Neuronal stem cell (in vitro differentiated cells): ENCODE measurements at regions not wholly inside any gene's neighbourhood (a gene's known extent, or its start where the extent isn't known, plus 50 kb on each side); places are given as distances from the start of the nearest gene placed in this dataset.

Experiments used
- DNase-seq: peaks from one replicate; pipeline ENCODE4 v3.0.0-alpha.2; 2013; ENCODE audit warnings: low spot score
- H2AFZ ChIP-seq: one replicate; pipeline ENCODE4 v1.6.1; 2013; ENCODE audit warnings: mild to moderate bottlenecking, low read length, inconsistent platforms
- H2AK5ac ChIP-seq: 2 replicates; pipeline ENCODE4 v1.6.1; 2013; ENCODE audit warnings: low read depth, mild to moderate bottlenecking, inconsistent platforms, low read length, moderate library complexity, mixed read lengths
- H2BK120ac ChIP-seq: 2 replicates; pipeline ENCODE4 v1.6.1; 2013; ENCODE audit warnings: low read depth, mild to moderate bottlenecking, inconsistent platforms, low read length, moderate library complexity, mixed read lengths
- H2BK12ac ChIP-seq: one replicate; pipeline ENCODE4 v1.6.1; 2013; ENCODE audit warnings: low read length, inconsistent platforms
- H2BK15ac ChIP-seq: 2 replicates; pipeline ENCODE4 v1.6.1; 2013; ENCODE audit warnings: mild to moderate bottlenecking, low read length, inconsistent platforms, mixed read lengths
- H2BK5ac ChIP-seq: one replicate; pipeline ENCODE4 v1.6.1; 2013; ENCODE audit warnings: inconsistent platforms, mild to moderate bottlenecking, low read length, moderate library complexity
- H3K14ac ChIP-seq: one replicate; pipeline ENCODE4 v1.6.1; 2013; ENCODE audit warnings: low read length, inconsistent platforms
- H3K18ac ChIP-seq: 2 replicates; pipeline ENCODE4 v1.6.1; 2013; ENCODE audit warnings: low read length, inconsistent platforms
- H3K23ac ChIP-seq: 2 replicates; pipeline ENCODE4 v1.6.1; 2013; ENCODE audit warnings: low read depth, mild to moderate bottlenecking, mixed read lengths, low read length, inconsistent platforms; ENCODE audit not compliant: poor library complexity
- H3K27ac ChIP-seq: replicated peaks from 3 replicates; pipeline ENCODE4 v1.5.1; 2013; ENCODE audit warnings: low read length, inconsistent platforms
- H3K27me3 ChIP-seq, 3 experiments: 2 replicates each; pipeline ENCODE4 v1.6.1; 2013; ENCODE audit warnings: low read length in 3 of 3, mild to moderate bottlenecking in 2 of 3, inconsistent platforms in 1 of 3, low read depth in 1 of 3, mixed read lengths in 1 of 3, moderate library complexity in 1 of 3; ENCODE audit not compliant: control insufficient read depth in 3 of 3, insufficient read depth in 3 of 3
- H3K36me3 ChIP-seq, 2 donors: replicated peaks in 1 of 2; 2 replicates each; pipeline ENCODE4 v1.6.1; 2013; ENCODE audit warnings: low read length in 2 of 2; ENCODE audit not compliant: control insufficient read depth in 2 of 2, insufficient read depth in 2 of 2
- H3K4ac ChIP-seq: 2 replicates; pipeline ENCODE4 v1.6.1; 2013; ENCODE audit warnings: inconsistent platforms, mild to moderate bottlenecking, low read length, moderate library complexity
- H3K4me1 ChIP-seq, 2 donors: 1 replicate in 1 of 2; 2 replicates in 1 of 2; pipeline ENCODE4 v1.6.1; 2013; ENCODE audit warnings: low read length in 2 of 2, low read depth in 1 of 2; ENCODE audit not compliant: control insufficient read depth in 2 of 2, insufficient read depth in 1 of 2
- H3K4me2 ChIP-seq: one replicate; pipeline ENCODE4 v1.6.1; 2013; ENCODE audit warnings: mild to moderate bottlenecking, low read length, inconsistent platforms; ENCODE audit not compliant: insufficient read depth, poor library complexity, severe bottlenecking
- H3K4me3 ChIP-seq, 2 donors: 2 replicates each; pipeline ENCODE4 v1.5.1; 2013; ENCODE audit warnings: low read length in 2 of 2, mild to moderate bottlenecking in 2 of 2, inconsistent platforms in 1 of 2, moderate library complexity in 1 of 2
- H3K79me1 ChIP-seq: one replicate; pipeline ENCODE4 v1.6.1; 2013; ENCODE audit warnings: low read depth, mild to moderate bottlenecking, inconsistent platforms, low read length, moderate library complexity
- H3K9ac ChIP-seq: one replicate; pipeline ENCODE4 v1.6.1; 2013; ENCODE audit warnings: mild to moderate bottlenecking, low read depth, low read length, inconsistent platforms; ENCODE audit not compliant: poor library complexity
- H3K9me3 ChIP-seq, 2 donors: replicated peaks in 1 of 2; 2 replicates each; pipeline versions ENCODE3 to v1.6.1; 2013; ENCODE audit warnings: low read length in 2 of 2, mild to moderate bottlenecking in 2 of 2, inconsistent platforms in 1 of 2, low read depth in 1 of 2, mixed read lengths in 1 of 2, moderate library complexity in 1 of 2; ENCODE audit not compliant: control insufficient read depth in 2 of 2, insufficient read depth in 1 of 2
- H4K8ac ChIP-seq: one replicate; pipeline ENCODE4 v1.6.1; 2013; ENCODE audit warnings: low read depth, mild to moderate bottlenecking, inconsistent platforms, low read length, moderate library complexity
- H4K91ac ChIP-seq: one replicate; pipeline ENCODE4 v1.6.1; 2013; ENCODE audit warnings: low read length, low read depth, mild to moderate bottlenecking, inconsistent platforms; ENCODE audit not compliant: poor library complexity
- WGBS, 2 donors: extraction: QIAGEN DNeasy Blood & Tissue Kit; methylation state at CpG; one replicate each; pipeline ENCODE4 v1.1.7; 2013; ENCODE audit warnings: missing lambda C conversion rate in 2 of 2, mixed read lengths in 1 of 2; ENCODE audit not compliant: insufficient read length in 2 of 2, insufficient replicate concordance in 1 of 2; ENCODE audit errors: extremely low coverage in 2 of 2; 5-methylcytosine and 5-hydroxymethylcytosine counted together

DNA sequence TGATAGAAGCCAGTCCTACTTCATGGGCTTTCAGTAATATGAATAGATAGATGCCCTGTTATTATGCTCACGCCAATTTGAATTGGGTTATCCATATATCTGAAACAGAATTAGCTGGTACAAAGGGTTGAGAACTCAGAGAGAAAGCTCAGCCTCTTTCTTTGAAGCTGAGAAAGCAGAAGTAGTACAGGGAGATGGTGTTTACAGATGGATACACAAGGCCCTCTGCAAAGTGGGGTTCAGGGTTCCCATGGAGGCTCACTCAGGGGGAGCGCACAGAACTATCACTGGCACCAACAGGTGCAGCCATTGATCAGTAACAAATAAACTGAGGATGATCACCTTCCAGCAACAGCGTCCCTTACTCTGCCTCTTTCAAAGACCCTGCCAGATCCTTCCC, 349.7 kb downstream of the ICE1 start:
- Histone ChIP-seq H3K23ac (no peak overlapping the region), H3K36me3 (no peaks in the 10 kb centered on the region), H2BK12ac (no peak overlapping the region), H3K9me3 (peaks cover 0 to 1% of the 10 kb centered on the region in 2 donors), H4K8ac (no peak overlapping the region), H3K4me3 (no peak overlapping the region), H2AK5ac (no peak overlapping the region), H4K91ac (no peak overlapping the region), H3K4me1 (peaks cover 0 to 3% of the 10 kb centered on the region in 2 donors), H3K27me3 (no peaks in the 10 kb centered on the region), H3K9ac (no peak overlapping the region), H3K27ac (no peak overlapping the region), H3K14ac (no peak overlapping the region), H2BK15ac (no peak overlapping the region), H2AFZ (no peak overlapping the region), H3K4me2 (no peak overlapping the region), H2BK120ac (no peak overlapping the region), H3K18ac (no peak overlapping the region), H3K4ac (no peak overlapping the region), H2BK5ac (no peak overlapping the region), H3K79me1 (no peaks in the 10 kb centered on the region)
- no CpG with 5 or more reads among the region's 3 CpGs for WGBS, 2 donors
- no peak for DNase-seq

DNA sequence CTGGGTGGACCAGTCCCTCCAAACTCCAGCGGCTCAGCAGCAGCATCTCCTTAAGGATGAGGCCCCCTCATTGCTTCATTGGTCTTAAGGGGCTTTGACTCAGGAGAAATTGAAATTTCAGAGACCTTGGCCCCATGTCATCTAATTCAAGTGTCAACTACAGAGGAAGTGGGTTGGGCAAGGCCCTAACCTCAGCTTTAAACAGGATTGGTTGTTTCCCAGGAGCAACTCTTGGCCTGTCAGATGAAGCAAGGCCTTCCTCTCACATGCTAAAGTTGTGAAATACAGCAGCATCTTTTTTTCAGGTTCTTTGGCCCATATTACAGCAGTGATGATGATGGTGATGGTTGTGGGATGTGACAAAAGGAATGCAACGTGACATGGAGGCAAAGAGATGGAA, 348.3 kb downstream of the ICE1 start:
- no peak overlapping the region for H2AK5ac ChIP-seq
- H2BK12ac ChIP-seq, result no peak overlapping the region
- H4K91ac ChIP-seq, result no peak overlapping the region
- no peaks in the 10 kb centered on the region for H3K27me3 ChIP-seq
- H4K8ac ChIP-seq, result no peak overlapping the region
- no peak overlapping the region for H2BK5ac ChIP-seq
- H3K9me3 ChIP-seq, result peaks cover 0 to 1% of the 10 kb centered on the region in 2 donors
- no peak overlapping the region for H2AFZ ChIP-seq
- H3K4me1 ChIP-seq, result peaks cover 0 to 3% of the 10 kb centered on the region in 2 donors
- no peak overlapping the region for H3K14ac ChIP-seq
- no peak for DNase-seq
- H3K23ac ChIP-seq, result no peak overlapping the region
- no peak overlapping the region for H3K18ac ChIP-seq
- no peaks in the 10 kb centered on the region for H3K79me1 ChIP-seq
- H2BK15ac ChIP-seq, result no peak overlapping the region
- no peaks in the 10 kb centered on the region for H3K36me3 ChIP-seq
- H3K4me2 ChIP-seq, result no peak overlapping the region
- H2BK120ac ChIP-seq, result no peak overlapping the region
- no peak overlapping the region for H3K9ac ChIP-seq
- no peak overlapping the region for H3K27ac ChIP-seq
- peak overlapping the region in 1 of 2 donors; percentile 5 for H3K4me3 ChIP-seq
- no peak overlapping the region for H3K4ac ChIP-seq
- no CpG with 5 or more reads among the region's 2 CpGs for WGBS, 2 donors

DNA sequence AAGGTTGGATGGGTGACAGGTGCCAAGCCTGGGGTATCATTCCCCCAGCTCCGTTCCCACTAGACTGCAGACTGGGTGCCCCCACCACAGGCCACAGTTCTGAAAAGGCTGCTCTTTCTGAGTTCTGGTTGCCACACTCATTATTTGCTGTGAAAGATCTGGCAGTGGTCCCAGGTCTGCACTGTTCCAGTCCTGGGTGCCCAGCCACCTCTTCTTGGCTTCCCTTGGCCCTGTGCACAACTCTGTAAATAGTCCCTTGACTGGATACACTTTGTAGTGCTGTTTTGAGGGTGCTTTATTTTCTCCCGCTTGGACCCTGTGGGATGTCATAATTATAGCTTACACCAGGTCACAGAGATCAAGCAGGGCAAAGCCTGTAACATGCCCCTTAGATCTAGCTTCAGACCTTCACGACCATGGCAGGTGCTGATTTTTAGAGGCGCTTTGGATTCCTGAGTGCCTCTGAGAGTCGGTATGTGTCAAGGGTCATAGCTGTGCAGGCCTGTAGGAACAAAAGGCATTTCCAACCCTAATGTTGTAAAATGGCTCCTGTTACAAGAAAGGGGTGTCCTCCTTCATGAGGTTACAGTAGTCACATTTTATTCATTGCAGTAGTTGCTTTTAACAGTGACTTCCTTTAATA, 344.9 kb downstream of the ICE1 start:
- no peak overlapping the region for H2AFZ ChIP-seq
- no peak for DNase-seq
- H4K8ac ChIP-seq, result no peak overlapping the region
- no CpG with 5 or more reads among the region's 5 CpGs for WGBS, 2 donors
- H3K14ac ChIP-seq, result no peak overlapping the region
- H2BK120ac ChIP-seq, result no peak overlapping the region
- no peak overlapping the region for H2AK5ac ChIP-seq
- H3K4me3 ChIP-seq, result no peak overlapping the region
- H3K27ac ChIP-seq, result no peak overlapping the region
- H3K27me3 ChIP-seq, result no peaks in the 10 kb centered on the region
- peak overlapping the region; percentile 24 for H3K9ac ChIP-seq
- no peak overlapping the region for H4K91ac ChIP-seq
- no peak overlapping the region for H3K4ac ChIP-seq
- no peak overlapping the region for H2BK15ac ChIP-seq
- no peak overlapping the region for H3K23ac ChIP-seq
- peaks cover 0 to 3% of the 10 kb centered on the region in 2 donors for H3K4me1 ChIP-seq
- peaks cover 0 to 1% of the 10 kb centered on the region in 2 donors for H3K9me3 ChIP-seq
- H3K4me2 ChIP-seq, result no peak overlapping the region
- H2BK12ac ChIP-seq, result no peak overlapping the region
- H2BK5ac ChIP-seq, result no peak overlapping the region
- H3K18ac ChIP-seq, result no peak overlapping the region
- no peaks in the 10 kb centered on the region for H3K36me3 ChIP-seq
- H3K79me1 ChIP-seq, result no peaks in the 10 kb centered on the region

DNA sequence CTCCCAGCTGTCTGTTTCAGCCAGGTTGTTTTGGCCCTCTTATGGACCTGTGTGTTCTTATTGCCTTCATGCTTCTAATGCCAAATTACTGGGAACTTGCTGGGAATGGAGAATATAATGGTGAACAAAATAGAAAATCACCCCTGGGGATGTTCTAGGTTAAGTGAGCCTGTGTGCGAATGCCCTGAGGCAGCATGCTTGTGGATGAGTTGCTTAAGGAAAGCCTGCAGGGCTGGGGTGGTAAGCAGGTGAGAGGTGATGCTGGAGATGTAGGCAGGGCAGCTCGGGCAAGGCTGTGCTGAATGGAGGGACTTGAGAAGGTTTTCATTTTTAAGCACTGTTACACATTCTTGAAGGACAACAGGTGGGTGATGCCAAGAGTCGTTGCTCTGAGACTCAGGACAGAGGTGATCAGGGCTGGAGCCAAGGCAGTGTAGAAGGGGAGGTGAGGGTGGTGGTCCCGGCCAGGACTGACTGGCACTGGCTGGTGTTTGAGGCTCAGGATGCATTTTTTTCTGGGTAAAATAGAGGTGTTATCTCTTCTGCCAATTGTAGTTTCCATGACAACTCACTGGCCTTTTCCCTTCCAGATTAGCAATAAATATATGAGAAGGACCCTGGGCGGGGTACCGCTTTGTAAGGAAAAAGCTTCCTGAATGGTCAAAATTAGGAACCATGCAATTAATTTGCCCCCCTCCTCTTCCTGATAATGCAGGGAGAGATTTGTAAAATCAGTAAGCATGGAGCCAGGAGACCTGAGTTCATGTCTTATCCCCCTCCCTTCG, 342.8 kb downstream of the ICE1 start:
- no peak overlapping the region for H2BK15ac ChIP-seq
- H2BK12ac ChIP-seq, result no peak overlapping the region
- no peak overlapping the region for H3K18ac ChIP-seq
- no peak overlapping the region for H2BK5ac ChIP-seq
- no peak overlapping the region for H3K9ac ChIP-seq
- H3K4me1 ChIP-seq, result peaks cover 0 to 3% of the 10 kb centered on the region in 2 donors
- H3K79me1 ChIP-seq, result no peaks in the 10 kb centered on the region
- no peak overlapping the region for H3K4me2 ChIP-seq
- no peak for DNase-seq
- no peak overlapping the region for H2AFZ ChIP-seq
- no peak overlapping the region for H3K23ac ChIP-seq
- H3K4me3 ChIP-seq, result peak overlapping the region in 1 of 2 donors; percentile 42
- no peak overlapping the region for H3K14ac ChIP-seq
- no CpG with 5 or more reads among the region's 7 CpGs for WGBS, 2 donors
- H3K4ac ChIP-seq, result no peak overlapping the region
- no peak overlapping the region for H2AK5ac ChIP-seq
- no peak overlapping the region for H2BK120ac ChIP-seq
- no peaks in the 10 kb centered on the region for H3K27me3 ChIP-seq
- no peak overlapping the region for H4K91ac ChIP-seq
- H3K27ac ChIP-seq, result no peak overlapping the region
- H4K8ac ChIP-seq, result no peak overlapping the region
- peaks cover 0 to 1% of the 10 kb centered on the region in 2 donors for H3K9me3 ChIP-seq
- H3K36me3 ChIP-seq, result no peaks in the 10 kb centered on the region
